HEK293T (cell line): ENCODE measurements at regions not wholly inside any gene's neighbourhood (a gene's known extent, or its start where the extent isn't known, plus 50 kb on each side); places are given as distances from the start of the nearest gene placed in this dataset.

Experiments
- CTCF ChIA-PET: fragments of 350-600 bp; formaldehyde crosslinking; extraction: SDS; loops from one replicate; lab custom pipeline; 2021; ENCODE audit warnings: antibody characterized with exemption, inconsistent platforms; lab: Yijun Ruan, JAX
- POLR2A ChIA-PET: fragments of 350-600 bp; formaldehyde crosslinking; extraction: SDS; loops from one replicate; lab custom pipeline; 2020; ENCODE audit warnings: antibody characterized with exemption, inconsistent platforms; lab: Yijun Ruan, JAX
- DNase-seq: peaks from one replicate; pipeline ENCODE4 v3.0.0; 2012; ENCODE audit warnings: mixed read lengths; ENCODE audit errors: extremely low spot score
- ARNT ChIP-seq: fragments of 450-650 bp; IDR thresholded peaks from 2 replicates; pipeline ENCODE4 v1.6.1; 2017; ENCODE audit warnings: mild to moderate bottlenecking
- BHLHE40 ChIP-seq: fragments of 450-650 bp; IDR thresholded peaks from 2 replicates; pipeline ENCODE4 v1.6.1; 2016; ENCODE audit warnings: mild to moderate bottlenecking, moderate library complexity, borderline replicate concordance
- CTBP1 ChIP-seq: fragments of 450-650 bp; IDR thresholded peaks from 2 replicates; pipeline ENCODE4 v1.6.1; 2016; ENCODE audit warnings: borderline replicate concordance
- ELF4 ChIP-seq: fragments of 450-650 bp; IDR thresholded peaks from 2 replicates; pipeline ENCODE4 v1.6.1; 2017; ENCODE audit warnings: antibody characterized with exemption
- FOXA1 ChIP-seq: fragments of 450-650 bp; IDR thresholded peaks from 2 replicates; pipeline ENCODE4 v1.6.1; 2016; ENCODE audit warnings: mild to moderate bottlenecking
- FOXK2 ChIP-seq: fragments of 450-650 bp; IDR thresholded peaks from 2 replicates; pipeline ENCODE4 v1.6.1; 2016; ENCODE audit warnings: mild to moderate bottlenecking
- FOXM1 ChIP-seq: fragments of 450-650 bp; IDR thresholded peaks from 2 replicates; pipeline ENCODE4 v1.6.1; 2017; ENCODE audit warnings: mild to moderate bottlenecking, borderline replicate concordance
- HDGF ChIP-seq: fragments of 450-650 bp; IDR thresholded peaks from 2 replicates; pipeline ENCODE4 v1.6.1; 2017; ENCODE audit warnings: antibody characterized with exemption, borderline replicate concordance
- L3MBTL2 ChIP-seq: fragments of 450-650 bp; conservative IDR thresholded peaks from 2 replicates; pipeline ENCODE4 v1.6.1; 2016; ENCODE audit warnings: mild to moderate bottlenecking
- LEF1 ChIP-seq: fragments of 450-650 bp; IDR thresholded peaks from 2 replicates; pipeline ENCODE4 v1.6.1; 2017; ENCODE audit warnings: mild to moderate bottlenecking, borderline replicate concordance
- NFRKB ChIP-seq: fragments of 450-650 bp; IDR thresholded peaks from 2 replicates; pipeline ENCODE4 v1.6.1; 2016; ENCODE audit warnings: mild to moderate bottlenecking, moderate library complexity
- SP1 ChIP-seq: fragments of 450-650 bp; IDR thresholded peaks from 2 replicates; pipeline ENCODE4 v1.6.1; 2017
- SUZ12 ChIP-seq: fragments of 450-650 bp; IDR thresholded peaks from 2 replicates; pipeline ENCODE4 v1.6.1; 2016; ENCODE audit warnings: mild to moderate bottlenecking
- TARDBP ChIP-seq: fragments of 450-650 bp; IDR thresholded peaks from 2 replicates; pipeline ENCODE4 v1.6.1; 2016
- ZNF384 ChIP-seq: fragments of 450-650 bp; IDR thresholded peaks from 2 replicates; pipeline ENCODE4 v1.6.1; 2016
- TF ChIP-seq, protein P1 (sequence below): fragments of 450-650 bp; IDR thresholded peaks from 2 replicates; pipeline ENCODE4 v1.6.1; 2016

DNA sequence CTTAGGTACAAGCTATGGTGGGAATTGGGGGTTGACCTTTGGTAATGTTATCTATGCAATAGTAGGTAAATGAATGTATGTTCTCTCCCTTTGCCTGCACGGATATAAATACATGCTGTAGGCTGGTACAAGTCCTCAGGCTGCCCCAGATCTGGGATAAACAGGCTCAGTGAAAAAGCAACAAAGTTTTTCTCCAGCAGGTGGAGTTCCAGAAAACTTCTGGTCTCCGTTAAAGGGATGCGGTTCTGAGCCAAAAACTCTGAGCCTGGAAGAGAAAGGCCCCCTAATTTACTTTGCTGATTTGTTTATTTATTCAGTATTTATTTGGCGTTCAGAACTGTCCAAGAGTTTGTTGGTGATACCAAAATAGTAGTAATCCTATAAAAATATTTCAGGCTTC, 204.7 kb downstream of the ADRA2A start:
- POLR2A ChIA-PET = no interaction called here
- DNase-seq = peak; percentile 44
- CTCF ChIA-PET = interaction anchor here (0.6 to 0.7 kb wide), 2 partner anchors 81 to 279 kb away, joined by 3 read pairs; no protein-coding TSS in a partner anchor
- TF ChIP-seq, protein P1, sequence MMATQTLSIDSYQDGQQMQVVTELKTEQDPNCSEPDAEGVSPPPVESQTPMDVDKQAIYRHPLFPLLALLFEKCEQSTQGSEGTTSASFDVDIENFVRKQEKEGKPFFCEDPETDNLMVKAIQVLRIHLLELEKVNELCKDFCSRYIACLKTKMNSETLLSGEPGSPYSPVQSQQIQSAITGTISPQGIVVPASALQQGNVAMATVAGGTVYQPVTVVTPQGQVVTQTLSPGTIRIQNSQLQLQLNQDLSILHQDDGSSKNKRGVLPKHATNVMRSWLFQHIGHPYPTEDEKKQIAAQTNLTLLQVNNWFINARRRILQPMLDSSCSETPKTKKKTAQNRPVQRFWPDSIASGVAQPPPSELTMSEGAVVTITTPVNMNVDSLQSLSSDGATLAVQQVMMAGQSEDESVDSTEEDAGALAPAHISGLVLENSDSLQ = no peak
- no peak for TF ChIP-seq HDGF
- TF ChIP-seq LEF1 = no peak
- no peak for TF ChIP-seq TARDBP
- no peak for TF ChIP-seq FOXA1
- TF ChIP-seq SP1 = no peak
- no peak for TF ChIP-seq ELF4

DNA sequence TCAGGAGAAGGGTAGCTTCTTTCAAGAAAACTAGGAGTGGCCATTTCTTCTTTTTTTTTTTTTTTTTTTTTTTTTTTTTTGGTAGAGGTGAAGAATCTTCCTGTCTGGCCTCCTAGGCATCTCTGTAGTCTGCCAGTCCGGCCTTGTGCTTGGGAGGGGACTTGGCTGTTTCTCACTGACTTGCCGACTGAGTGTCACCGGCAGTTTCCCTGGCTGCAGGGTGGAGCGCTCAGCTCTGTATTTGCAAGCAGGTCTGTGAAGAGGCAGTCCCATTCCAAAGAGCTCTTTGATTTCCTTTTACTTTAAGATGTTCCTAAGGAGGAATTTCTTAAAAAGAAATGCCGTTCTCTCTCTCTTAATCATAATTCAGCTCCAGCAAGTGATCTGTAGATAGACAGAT, 212.6 kb downstream of the ADRA2A start:
- ChIA-PET CTCF (interaction anchor here (0.7 kb wide), 1 partner anchor 848 kb away, joined by 4 read pairs; no protein-coding TSS in a partner anchor), POLR2A (no interaction called here)
- TF ChIP-seq LEF1 (no peak), FOXA1 (no peak), FOXK2 (no peak), SP1 (no peak), HDGF (no peak), CTBP1 (no peak), SUZ12 (no peak), ZNF384 (no peak), BHLHE40 (no peak), NFRKB (no peak), FOXM1 (no peak), ARNT (no peak), ELF4 (no peak), L3MBTL2 (no peak), TARDBP (no peak)
- TF ChIP-seq, protein P1 = no peak
- no peak for DNase-seq

DNA sequence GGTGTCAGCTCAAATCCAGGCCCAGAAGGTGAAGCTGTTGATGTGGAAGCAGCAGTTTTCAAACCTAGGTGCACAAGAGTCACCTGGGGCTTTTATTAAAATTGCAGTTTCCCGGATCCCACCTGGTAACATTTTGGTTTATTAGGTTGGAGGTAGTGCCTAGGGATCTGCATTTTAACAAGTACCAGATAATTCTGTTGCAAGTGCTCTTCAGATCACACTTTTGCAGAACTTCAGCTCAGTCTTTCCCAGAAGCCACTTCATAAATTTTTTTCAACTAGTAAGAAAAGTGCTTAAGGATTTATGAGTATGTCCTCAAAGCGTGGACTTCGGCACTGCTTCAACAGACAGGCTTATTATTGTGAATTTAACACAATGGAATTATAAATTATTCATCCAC, 213.8 kb downstream of the ADRA2A start:
- CTCF ChIA-PET = no interaction called here
- POLR2A ChIA-PET = no interaction called here
- TF ChIP-seq TARDBP (no peak), HDGF (no peak), BHLHE40 (no peak), ARNT (no peak), ELF4 (no peak), FOXA1 (no peak), FOXK2 (no peak), CTBP1 (no peak), NFRKB (no peak), SUZ12 (no peak), ZNF384 (no peak), L3MBTL2 (no peak), LEF1 (no peak)
- TF ChIP-seq, protein P1 = no peak
- DNase-seq = no peak

DNA sequence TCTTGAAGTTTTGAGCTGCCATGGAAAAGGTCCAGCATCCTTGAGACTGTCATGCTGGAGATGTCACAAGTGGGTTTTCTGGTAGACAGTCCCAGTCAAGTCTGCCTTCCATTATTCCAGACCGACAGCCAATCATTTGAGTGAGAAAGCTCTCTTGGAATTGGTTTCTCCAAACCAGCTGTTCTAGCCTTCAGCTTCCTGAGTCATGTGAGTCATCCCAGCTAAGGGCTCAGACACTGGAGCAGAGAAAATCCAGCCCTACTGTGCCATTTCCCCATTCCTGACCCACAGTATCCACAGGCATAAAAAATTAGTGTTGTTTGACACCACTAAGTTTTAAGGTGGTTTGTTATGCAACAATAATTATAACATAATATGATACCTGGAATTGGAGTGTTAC, 219.0 kb downstream of the ADRA2A start:
- POLR2A ChIA-PET = no interaction called here
- TF ChIP-seq FOXK2 (no peak), L3MBTL2 (no peak), TARDBP (no peak), FOXM1 (no peak), SP1 (no peak), BHLHE40 (no peak), FOXA1 (no peak), ZNF384 (no peak), NFRKB (no peak), HDGF (no peak), LEF1 (no peak)
- TF ChIP-seq, protein P1 = no peak
- CTCF ChIA-PET = no interaction called here
- no peak for DNase-seq

DNA sequence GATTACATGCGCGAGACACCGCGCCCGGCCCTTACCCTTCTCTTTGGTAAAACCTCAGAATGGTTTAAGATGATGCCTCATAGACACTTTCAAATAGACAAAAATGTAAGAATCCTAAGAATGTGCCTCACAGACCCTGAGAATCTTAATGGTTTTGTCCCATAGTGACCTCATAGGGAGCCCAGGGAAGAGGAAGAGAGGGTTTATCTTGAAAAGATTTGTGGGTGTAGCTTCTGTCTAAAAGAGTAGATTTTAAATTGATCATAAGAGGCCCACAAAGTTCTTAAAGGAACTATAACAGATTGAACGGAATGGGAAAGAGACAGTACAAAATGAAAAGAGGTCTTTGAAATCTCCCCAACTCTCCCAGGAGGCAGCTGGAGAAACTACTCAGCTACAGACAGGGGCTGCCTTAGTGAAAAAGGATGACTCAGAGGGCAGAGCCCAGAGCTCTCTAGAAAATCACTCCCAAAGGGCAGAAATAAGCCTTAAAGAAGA, 220.6 kb downstream of the ADRA2A start:
- TF ChIP-seq FOXK2 (no peak), ZNF384 (no peak), HDGF (no peak), TARDBP (no peak), L3MBTL2 (no peak), LEF1 (no peak), ARNT (no peak), ELF4 (no peak), BHLHE40 (no peak), SUZ12 (no peak), SP1 (no peak), CTBP1 (no peak)
- TF ChIP-seq, protein P1 = no peak
- CTCF ChIA-PET = interaction anchor here (0.6 kb wide), 1 partner anchor 402 kb away, joined by 3 read pairs; no protein-coding TSS in a partner anchor
- no peak for DNase-seq
- POLR2A ChIA-PET = no interaction called here
